Osteoblast (primary cell): ENCODE measurements at regions not wholly inside any gene's neighbourhood (a gene's known extent, or its start where the extent isn't known, plus 50 kb on each side); places are given as distances from the start of the nearest gene placed in this dataset.
A peak's percentile ranks its signal among the peaks of the same experiment; 100 is the strongest.

Experiments used
- DNase-seq: peaks from one replicate; pipeline ENCODE4 v3.0.0; 2011; ENCODE audit warnings: low spot score, mixed read lengths; ENCODE audit not compliant: insufficient read length; ENCODE audit errors: missing footprints
- H2AFZ ChIP-seq: 2 replicates; pipeline ENCODE4 v1.6.0; 2011; ENCODE audit warnings: mild to moderate bottlenecking, low read length
- H3K27ac ChIP-seq: 2 replicates; pipeline ENCODE4 v1.5.1; 2011; ENCODE audit warnings: mild to moderate bottlenecking, low read depth, low read length, moderate library complexity
- H3K27me3 ChIP-seq: 2 replicates; pipeline ENCODE4 v1.6.0; 2012; ENCODE audit warnings: mild to moderate bottlenecking, control low read depth, inconsistent platforms, low read length, moderate library complexity; ENCODE audit not compliant: insufficient read depth
- H3K36me3 ChIP-seq: 2 replicates; pipeline ENCODE4 v1.5.1; 2011; ENCODE audit warnings: mild to moderate bottlenecking, low read length, control low read depth, moderate library complexity; ENCODE audit not compliant: insufficient read depth
- H3K4me1 ChIP-seq: 2 replicates; pipeline ENCODE4 v1.5.1; 2011; ENCODE audit warnings: mild to moderate bottlenecking, low read length, control low read depth, moderate library complexity; ENCODE audit not compliant: insufficient read depth
- H3K4me2 ChIP-seq: 2 replicates; pipeline ENCODE4 v1.6.0; 2011; ENCODE audit warnings: mild to moderate bottlenecking, low read length; ENCODE audit not compliant: insufficient read depth
- H3K4me3 ChIP-seq: fragments of 200-600 bp; sonication (generic); 3 replicates; pipeline ENCODE4 v1.5.1; 2012; ENCODE audit warnings: mild to moderate bottlenecking, low read length, inconsistent platforms; ENCODE audit not compliant: insufficient read depth
- H3K79me2 ChIP-seq: 2 replicates; pipeline ENCODE4 v1.6.0; 2012; ENCODE audit warnings: mild to moderate bottlenecking, low read length, control low read depth, inconsistent platforms; ENCODE audit not compliant: insufficient read depth
- H3K9me3 ChIP-seq: 2 replicates; pipeline ENCODE4 v1.5.1; 2011; ENCODE audit warnings: low read depth, low read length, control low read depth
- H4K20me1 ChIP-seq: 2 replicates; pipeline ENCODE4 v1.6.0; 2012; ENCODE audit warnings: mild to moderate bottlenecking, low read length, control low read depth; ENCODE audit not compliant: insufficient read depth
- TF ChIP-seq, protein P1 (sequence below): IDR thresholded peaks from 2 replicates; pipeline ENCODE4 v1.5.1; 2011; ENCODE audit warnings: mild to moderate bottlenecking, low read depth, low read length, moderate library complexity; ENCODE audit errors: extremely low read depth

DNA sequence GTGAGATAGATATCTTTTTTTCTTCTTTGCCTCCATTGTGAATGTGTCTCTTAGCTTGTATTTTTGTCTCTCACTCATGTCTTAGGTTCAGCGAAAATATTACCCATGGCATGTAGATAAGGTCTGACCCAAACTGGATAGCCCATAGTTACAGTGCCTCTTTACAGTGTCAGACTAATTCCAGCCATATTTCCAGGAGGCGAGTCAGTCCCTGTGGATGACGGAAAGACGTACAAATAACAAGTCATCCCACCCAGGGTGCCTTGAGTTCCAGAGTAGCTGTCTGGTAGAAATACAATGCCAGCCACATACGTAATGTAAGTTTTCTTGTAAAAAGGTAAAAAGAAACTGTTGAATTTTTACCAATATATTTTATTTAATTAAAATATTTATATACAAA, 157.3 kb downstream of the ZNF281 start:
- no peak for DNase-seq
- Histone ChIP-seq H3K4me3 (no peak overlapping the region), H3K4me1 (no peaks in the 10 kb centered on the region), H3K36me3 (no peaks in the 10 kb centered on the region), H3K27me3 (no peaks in the 10 kb centered on the region), H3K4me2 (no peak overlapping the region), H4K20me1 (no peaks in the 10 kb centered on the region), H3K9me3 (no peaks in the 10 kb centered on the region), H3K79me2 (no peaks in the 10 kb centered on the region), H2AFZ (no peak overlapping the region), H3K27ac (no peak overlapping the region)
- TF ChIP-seq, protein P1, sequence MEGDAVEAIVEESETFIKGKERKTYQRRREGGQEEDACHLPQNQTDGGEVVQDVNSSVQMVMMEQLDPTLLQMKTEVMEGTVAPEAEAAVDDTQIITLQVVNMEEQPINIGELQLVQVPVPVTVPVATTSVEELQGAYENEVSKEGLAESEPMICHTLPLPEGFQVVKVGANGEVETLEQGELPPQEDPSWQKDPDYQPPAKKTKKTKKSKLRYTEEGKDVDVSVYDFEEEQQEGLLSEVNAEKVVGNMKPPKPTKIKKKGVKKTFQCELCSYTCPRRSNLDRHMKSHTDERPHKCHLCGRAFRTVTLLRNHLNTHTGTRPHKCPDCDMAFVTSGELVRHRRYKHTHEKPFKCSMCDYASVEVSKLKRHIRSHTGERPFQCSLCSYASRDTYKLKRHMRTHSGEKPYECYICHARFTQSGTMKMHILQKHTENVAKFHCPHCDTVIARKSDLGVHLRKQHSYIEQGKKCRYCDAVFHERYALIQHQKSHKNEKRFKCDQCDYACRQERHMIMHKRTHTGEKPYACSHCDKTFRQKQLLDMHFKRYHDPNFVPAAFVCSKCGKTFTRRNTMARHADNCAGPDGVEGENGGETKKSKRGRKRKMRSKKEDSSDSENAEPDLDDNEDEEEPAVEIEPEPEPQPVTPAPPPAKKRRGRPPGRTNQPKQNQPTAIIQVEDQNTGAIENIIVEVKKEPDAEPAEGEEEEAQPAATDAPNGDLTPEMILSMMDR = no peak

DNA sequence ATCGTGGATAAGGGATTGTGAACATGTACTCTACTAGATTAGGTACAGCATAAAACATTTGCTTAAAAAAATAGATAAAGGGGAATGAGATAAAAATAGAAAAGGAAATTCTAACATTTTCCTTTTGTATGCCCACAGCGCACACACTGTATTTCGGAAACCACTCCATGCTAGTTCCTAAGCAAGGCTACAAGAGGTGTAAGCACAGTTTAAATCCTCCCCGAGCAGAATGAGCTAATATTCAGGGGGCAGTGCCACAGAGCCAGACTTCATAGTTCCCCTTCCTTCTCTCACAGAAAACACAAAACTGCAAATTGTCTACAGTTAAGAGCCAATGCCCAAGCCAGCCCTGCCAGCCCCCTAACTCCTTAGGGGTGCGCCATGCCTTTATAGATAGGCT, 159.4 kb downstream of the ZNF281 start:
- H3K79me2 ChIP-seq = no peaks in the 10 kb centered on the region
- no peaks in the 10 kb centered on the region for H3K4me1 ChIP-seq
- H3K9me3 ChIP-seq = no peaks in the 10 kb centered on the region
- no peak overlapping the region for H3K4me2 ChIP-seq
- no peak for DNase-seq
- H3K27me3 ChIP-seq = no peaks in the 10 kb centered on the region
- H2AFZ ChIP-seq = no peak overlapping the region
- TF ChIP-seq, protein P1 = no peak
- H3K4me3 ChIP-seq = no peak overlapping the region
- no peaks in the 10 kb centered on the region for H4K20me1 ChIP-seq
- no peaks in the 10 kb centered on the region for H3K36me3 ChIP-seq
- H3K27ac ChIP-seq = no peak overlapping the region

DNA sequence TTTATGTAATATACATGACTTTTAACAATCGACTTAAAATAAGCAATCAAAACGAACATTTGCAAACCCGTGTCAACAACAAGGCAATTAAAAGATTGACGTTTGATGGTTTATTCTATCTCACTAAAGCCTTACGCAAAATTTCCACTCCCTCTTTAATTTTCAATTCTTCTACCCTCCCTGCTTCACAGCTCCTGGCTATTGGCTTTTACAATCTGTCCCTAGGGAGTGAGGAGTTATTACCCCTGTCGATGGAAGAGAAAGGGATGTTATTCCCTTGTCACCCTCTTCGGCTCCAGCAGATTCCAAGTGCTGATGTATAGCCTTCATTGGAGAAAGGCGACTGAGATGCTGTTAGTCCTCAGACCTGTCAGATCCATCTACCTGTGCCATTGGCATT, 161.3 kb downstream of the ZNF281 start:
- Histone ChIP-seq H3K79me2 (no peaks in the 10 kb centered on the region), H4K20me1 (no peaks in the 10 kb centered on the region), H3K4me3 (no peak overlapping the region), H3K27ac (no peak overlapping the region), H3K4me1 (no peaks in the 10 kb centered on the region), H3K27me3 (no peaks in the 10 kb centered on the region), H2AFZ (no peak overlapping the region), H3K9me3 (no peaks in the 10 kb centered on the region), H3K36me3 (no peaks in the 10 kb centered on the region), H3K4me2 (no peak overlapping the region)
- DNase-seq = no peak
- TF ChIP-seq, protein P1 = no peak

DNA sequence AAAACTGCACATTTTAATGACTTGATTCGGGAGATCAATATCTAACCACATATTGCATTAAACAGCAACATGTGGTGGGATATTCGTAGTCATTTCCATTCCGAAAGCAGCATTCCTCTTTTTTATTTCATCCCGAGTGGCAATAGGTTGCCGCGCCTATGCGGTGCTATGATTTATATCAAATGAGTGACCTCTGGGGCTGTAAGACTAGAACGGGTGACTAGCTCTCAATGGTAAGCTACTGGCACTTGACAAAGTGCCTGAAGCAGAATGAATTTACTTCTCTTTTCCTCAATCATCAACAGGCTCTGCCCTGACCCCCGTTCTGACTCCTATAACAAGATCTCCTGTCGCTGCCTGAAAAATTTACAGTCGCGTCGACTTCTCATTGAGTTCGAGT, 162.3 kb downstream of the ZNF281 start:
- peak overlapping the region; percentile 56 for H2AFZ ChIP-seq
- TF ChIP-seq, protein P1 = no peak

More for the DNA sequence above, 162.3 kb downstream of the ZNF281 start:
- Histone ChIP-seq H3K36me3 (no peaks in the 10 kb centered on the region), H3K4me3 (no peak overlapping the region), H4K20me1 (no peaks in the 10 kb centered on the region), H3K27ac (no peak overlapping the region), H3K27me3 (no peaks in the 10 kb centered on the region), H3K9me3 (no peaks in the 10 kb centered on the region), H3K4me2 (peak overlapping the region; percentile 20), H3K79me2 (no peaks in the 10 kb centered on the region), H3K4me1 (no peaks in the 10 kb centered on the region)
- no peak for DNase-seq
